IPS-18c (cell line): ENCODE measurements at regions not wholly inside any gene's neighbourhood (a gene's known extent, or its start where the extent isn't known, plus 50 kb on each side); places are given as distances from the start of the nearest gene placed in this dataset.

ENCODE experiments used
- H3K4me3 ChIP-seq: 2 replicates; pipeline ENCODE4 v1.7.0; 2013; ENCODE audit warnings: low read depth, mild to moderate bottlenecking, low read length, moderate library complexity; ENCODE audit not compliant: insufficient read depth
- H3K9me3 ChIP-seq: one replicate; pipeline ENCODE4 v1.6.1; 2013; ENCODE audit warnings: mild to moderate bottlenecking, low read length, moderate library complexity; ENCODE audit not compliant: control insufficient read depth, insufficient read depth

GRCh38 chr17:74001145-74001544, 202.3 kb upstream of the RPL38 start:
- Histone ChIP-seq H3K4me3 (no peak overlapping the region), H3K9me3 (no peaks in the 10 kb centered on the region)

DNA sequence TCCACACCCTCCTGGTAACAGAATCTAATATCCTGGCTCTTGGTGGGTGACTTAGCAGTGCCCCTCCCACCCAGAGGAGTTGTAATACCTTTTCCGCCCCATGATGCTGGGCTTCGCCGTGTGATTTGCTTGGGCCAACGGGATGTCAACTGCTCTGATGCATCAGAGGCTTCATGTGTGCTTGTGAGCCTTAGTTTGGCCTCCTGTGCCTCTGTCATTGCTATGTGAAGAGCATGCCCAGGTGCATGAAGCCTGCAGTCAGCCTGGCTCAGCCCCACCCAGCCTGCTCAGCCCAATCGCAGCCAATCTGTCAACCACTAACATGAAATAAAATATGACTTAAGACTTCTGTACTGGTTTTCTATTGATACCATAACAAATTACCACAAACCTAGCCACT, 201.2 kb upstream of the RPL38 start:
- no peak overlapping the region for H3K4me3 ChIP-seq
- H3K9me3 ChIP-seq: no peaks in the 10 kb centered on the region

DNA sequence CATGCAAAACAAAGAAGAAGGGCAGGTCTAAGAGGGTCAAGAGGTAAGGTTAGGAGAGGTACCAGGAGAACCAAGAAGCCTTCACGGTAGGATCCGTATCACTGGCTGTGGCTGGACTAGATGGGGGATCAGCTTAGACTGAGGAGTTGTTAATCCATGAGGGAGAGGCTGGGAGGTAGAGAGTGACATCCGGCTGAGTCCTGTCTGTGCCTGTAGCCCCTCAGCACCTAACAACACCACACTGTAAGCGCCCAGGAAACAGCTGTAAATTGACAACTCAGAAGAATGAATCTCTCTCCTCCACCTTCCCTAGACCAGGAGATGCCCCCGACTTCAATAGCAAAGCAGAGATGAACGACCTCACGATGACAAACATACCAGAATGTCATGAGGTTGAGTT, 199.4 kb upstream of the RPL38 start:
- Histone ChIP-seq H3K9me3 (no peaks in the 10 kb centered on the region), H3K4me3 (no peak overlapping the region)

DNA sequence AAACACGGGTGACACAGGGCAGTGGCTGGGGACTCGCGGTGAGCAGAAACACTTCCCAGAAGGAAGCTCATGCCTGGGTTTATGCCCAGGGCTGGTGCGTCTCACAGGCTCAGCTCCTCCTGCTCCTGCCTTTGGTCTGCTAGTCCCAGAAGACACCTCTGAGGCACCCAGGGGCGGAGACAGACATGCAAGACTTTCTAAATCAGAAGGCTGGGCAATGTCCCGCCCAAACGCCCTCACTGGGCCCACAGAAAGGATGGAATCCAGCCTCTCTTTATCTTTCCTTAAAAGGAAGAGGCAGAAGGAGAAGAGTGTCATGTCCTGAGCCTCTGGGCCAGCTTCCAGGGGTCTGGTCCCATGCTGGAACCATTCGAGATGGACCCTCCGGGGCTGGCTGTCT, 197.7 kb upstream of the RPL38 start:
- H3K9me3 ChIP-seq: no peaks in the 10 kb centered on the region
- no peak overlapping the region for H3K4me3 ChIP-seq

GRCh38 chr17:74006371-74006770, 197.1 kb upstream of the RPL38 start:
- no peaks in the 10 kb centered on the region for H3K9me3 ChIP-seq
- H3K4me3 ChIP-seq: no peak overlapping the region

GRCh38 chr17:74008196-74008595, 195.3 kb upstream of the RPL38 start:
- H3K4me3 ChIP-seq: no peak overlapping the region
- H3K9me3 ChIP-seq: no peaks in the 10 kb centered on the region

GRCh38 chr17:74009056-74009625, 194.3 kb upstream of the RPL38 start:
- H3K9me3 ChIP-seq: no peaks in the 10 kb centered on the region
- no peak overlapping the region for H3K4me3 ChIP-seq

DNA sequence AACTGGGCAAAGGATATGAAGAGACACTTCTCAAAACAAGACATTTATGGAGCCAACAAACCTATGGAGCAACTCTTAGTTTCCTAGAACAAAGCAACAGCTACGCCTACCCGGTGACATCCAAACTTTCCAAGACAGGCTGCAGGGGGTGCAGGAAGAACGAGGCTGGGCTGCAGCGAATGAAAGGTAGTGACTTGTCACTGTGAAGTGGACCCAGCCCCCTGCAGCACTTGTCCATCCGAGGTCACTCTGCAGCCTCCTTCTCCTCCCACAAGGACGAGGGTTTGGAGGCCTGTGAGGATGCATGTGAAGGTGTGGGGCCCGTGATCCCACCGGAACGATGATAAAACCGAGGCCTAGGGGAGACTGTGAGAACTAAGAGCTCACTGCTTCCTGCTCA, 192.6 kb upstream of the RPL38 start:
- no peak overlapping the region for H3K4me3 ChIP-seq
- H3K9me3 ChIP-seq: no peaks in the 10 kb centered on the region

- Histone ChIP-seq H3K9me3 (no peaks in the 10 kb centered on the region), H3K4me3 (no peak overlapping the region)
These were observed 191.5 kb upstream of the RPL38 start for GRCh38 chr17:74011966-74012365.

DNA sequence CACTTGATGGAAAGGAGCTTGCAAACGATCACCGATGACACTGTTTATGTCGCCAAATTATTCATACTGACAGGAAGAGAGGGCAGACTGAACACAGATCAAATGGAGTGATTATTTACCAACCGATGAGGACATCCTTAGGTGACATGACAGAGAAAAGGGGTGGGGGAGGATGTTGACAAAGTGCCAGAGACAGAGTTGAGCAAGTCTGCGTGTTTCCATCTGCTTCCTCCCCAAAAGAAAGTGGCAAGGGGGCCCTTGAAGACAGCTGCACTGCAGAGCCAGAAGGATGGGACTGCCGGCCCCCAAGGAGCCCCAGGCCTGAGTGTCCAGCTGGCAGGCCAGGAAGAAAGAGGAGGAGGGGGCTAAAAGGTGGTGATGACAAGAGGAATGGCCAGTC, 191.0 kb upstream of the RPL38 start:
- Histone ChIP-seq H3K4me3 (no peak overlapping the region), H3K9me3 (no peaks in the 10 kb centered on the region)

GRCh38 chr17:74015316-74015715, 188.2 kb upstream of the RPL38 start:
- no peak overlapping the region for H3K4me3 ChIP-seq
- H3K9me3 ChIP-seq: no peaks in the 10 kb centered on the region

- Histone ChIP-seq H3K9me3 (no peaks in the 10 kb centered on the region), H3K4me3 (no peak overlapping the region)
These were observed 187.5 kb upstream of the RPL38 start for GRCh38 chr17:74015990-74016389.

DNA sequence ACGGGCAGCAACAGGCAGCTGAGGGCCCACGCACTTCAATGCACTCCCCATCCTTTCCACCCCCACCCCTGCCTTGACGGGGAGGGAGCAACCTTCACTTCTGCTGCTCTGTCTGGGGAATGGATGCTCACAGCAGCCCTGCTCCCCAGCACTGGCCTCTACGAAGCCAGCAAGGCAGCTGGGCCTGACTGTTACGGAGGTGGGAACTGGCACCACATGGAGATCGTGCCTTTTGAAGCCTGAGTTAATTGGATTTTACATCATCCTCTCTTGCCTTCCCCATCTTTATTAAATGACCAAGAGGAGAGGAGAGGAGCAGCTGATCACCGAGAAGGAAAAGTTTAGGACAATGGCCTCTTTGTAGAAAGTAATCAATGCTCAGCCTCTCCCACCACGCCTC, 187.0 kb upstream of the RPL38 start:
- Histone ChIP-seq H3K4me3 (no peak overlapping the region), H3K9me3 (no peaks in the 10 kb centered on the region)

DNA sequence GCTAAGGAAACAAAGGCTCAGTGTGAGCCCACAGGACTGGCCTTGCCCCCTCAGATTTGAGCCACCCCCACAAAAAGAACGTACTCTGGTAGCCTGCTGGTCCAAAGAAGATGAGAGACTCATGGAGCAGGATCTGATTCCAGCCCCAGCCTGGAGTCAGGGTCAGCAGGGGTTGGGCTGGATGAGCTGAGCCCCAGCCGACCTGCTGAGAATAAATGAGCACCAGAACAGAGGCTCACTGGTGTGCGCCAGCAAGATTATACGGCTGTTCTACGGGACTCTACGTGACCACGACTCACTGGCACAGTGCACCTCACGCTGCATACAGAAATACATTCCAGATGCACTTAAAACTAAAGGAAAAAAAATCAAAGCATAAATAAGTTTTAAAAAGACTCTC, 186.0 kb upstream of the RPL38 start:
- H3K4me3 ChIP-seq: no peak overlapping the region
- no peaks in the 10 kb centered on the region for H3K9me3 ChIP-seq

DNA sequence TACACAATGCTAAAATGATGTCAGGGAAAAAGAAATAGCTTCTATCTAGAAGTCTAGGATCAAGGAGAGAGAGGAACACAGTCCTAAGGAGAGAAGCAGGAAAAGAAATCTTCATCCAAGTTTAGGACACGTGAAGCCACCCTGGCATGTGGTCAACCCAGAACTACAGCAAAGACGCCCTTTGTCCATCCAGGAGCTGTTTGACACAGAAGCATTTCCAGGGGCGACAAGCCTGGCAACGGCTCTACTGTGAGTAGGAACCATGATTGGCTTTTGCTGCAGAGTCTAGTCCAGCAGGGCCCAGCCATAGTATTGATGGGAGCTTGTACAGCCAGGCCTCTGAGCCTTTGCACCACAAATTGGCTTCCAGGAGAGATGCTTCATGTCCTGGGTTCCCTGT, 185.4 kb upstream of the RPL38 start:
- no peaks in the 10 kb centered on the region for H3K9me3 ChIP-seq
- no peak overlapping the region for H3K4me3 ChIP-seq

- Histone ChIP-seq H3K4me3 (no peak overlapping the region), H3K9me3 (no peaks in the 10 kb centered on the region)
These were observed 184.2 kb upstream of the RPL38 start for GRCh38 chr17:74019271-74019670.

DNA sequence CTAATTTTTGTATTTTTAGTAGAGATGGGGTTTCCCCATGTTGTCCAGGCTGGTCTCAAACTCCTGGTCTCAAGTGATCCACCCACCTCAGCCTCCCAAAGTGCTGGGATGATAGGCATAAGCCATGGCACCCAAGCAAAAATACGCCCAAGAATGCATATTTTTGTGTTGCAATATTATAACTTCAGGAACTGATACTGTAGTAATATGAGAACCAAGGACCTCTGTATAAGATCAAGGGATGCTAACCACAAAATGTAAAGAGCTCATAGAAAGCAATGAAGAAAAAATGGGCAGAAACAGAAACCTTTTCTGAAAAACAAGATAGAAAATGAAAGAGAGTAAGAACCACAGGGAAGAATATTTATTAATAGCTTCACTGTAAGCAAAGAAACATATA, 183.6 kb upstream of the RPL38 start:
- no peak overlapping the region for H3K4me3 ChIP-seq
- H3K9me3 ChIP-seq: no peaks in the 10 kb centered on the region

- Histone ChIP-seq H3K4me3 (no peak overlapping the region), H3K9me3 (no peaks in the 10 kb centered on the region)
These were observed 183.0 kb upstream of the RPL38 start for GRCh38 chr17:74020522-74020921.

DNA sequence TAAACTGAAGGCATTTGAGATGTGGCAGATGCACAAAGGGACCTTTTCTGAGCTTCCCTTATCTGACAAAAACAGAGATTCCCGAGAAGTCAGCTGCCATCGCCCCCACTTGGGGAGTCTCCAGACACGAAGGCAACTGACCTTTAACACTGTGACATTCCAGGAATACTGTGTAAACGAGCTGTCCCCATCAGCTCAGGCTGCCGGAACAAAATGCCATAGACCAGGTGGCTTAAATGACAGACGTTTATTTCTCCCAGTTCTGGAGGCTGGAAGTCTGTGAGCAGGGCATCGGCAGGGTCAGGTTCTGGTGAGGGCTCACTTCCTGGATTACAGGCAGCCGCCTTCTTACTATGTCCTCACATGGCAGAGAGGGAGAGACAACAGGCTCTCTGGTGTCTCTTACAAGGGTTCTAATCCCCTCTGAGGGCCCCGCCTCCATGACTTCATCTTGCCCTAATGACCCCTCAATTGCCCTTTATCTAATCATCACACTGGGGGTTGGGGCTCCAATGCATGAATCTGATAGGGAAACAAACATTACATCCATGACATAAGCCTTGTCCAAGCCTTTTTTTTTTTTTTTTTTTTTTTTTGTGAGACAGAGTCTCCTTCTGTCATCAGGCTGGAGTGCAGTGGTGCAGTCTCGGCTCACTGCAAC, 178.5 kb upstream of the RPL38 start:
- H3K4me3 ChIP-seq: no peak overlapping the region
- no peaks in the 10 kb centered on the region for H3K9me3 ChIP-seq
